GM18868 (cell line): ENCODE measurements at regions not wholly inside any gene's neighbourhood (a gene's known extent, or its start where the extent isn't known, plus 50 kb on each side); places are given as distances from the start of the nearest gene placed in this dataset.
A peak's percentile ranks its signal among the peaks of the same experiment; 100 is the strongest.
"Not testable (repeated sequence)": the region's sequence is repeated elsewhere in the genome, so short reads cannot be mapped to it uniquely, and the experiment has no call there.

ENCODE experiments used
- ATAC-seq: cut with Tn5 transposase; IDR thresholded peaks from one replicate; pipeline ENCODE4 v1.9.1; 2021; ENCODE audit warnings: mild to moderate bottlenecking, moderate library complexity; ENCODE audit not compliant: unreplicated experiment

DNA sequence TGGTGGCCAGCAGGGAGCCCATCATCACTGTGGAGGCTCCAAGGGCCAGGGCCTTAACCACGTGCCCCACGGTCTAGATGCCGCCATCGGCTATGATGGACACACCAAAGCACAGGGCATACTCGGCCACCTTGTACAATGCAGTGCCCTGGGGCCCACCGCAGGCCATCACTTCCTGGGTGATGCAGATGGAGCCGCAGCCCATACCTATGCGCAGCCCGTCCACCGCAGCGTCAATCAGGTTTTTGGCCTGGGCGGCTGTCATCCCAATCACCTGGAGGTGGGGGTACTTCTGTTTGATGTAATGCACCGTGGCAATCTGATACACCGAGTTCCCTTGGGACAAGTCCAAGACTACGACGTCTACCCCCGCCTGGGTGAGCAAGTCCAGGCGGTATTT lies 153.3 kb upstream of the ZSWIM2 start:
- no peak for ATAC-seq

DNA sequence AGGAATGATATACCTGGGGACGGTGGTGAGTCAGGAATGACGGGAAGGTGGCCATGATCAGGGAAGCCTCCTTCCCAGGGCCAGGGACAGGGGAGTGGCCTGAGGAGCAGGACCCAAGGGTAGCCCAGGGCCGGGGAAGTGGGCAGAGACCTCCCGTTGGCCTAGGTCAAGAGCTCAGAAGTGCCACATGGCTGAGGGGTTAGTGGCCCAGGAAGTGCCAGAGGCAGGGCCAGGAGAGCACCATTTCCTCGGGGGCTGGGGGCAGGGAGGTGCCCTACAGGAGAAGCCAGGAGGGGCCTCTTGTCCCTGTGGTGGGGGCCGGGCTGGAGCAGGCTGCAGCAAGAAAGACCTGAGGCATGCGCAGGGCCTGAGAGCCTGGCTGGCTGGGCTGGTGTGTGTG lies 152.3 kb upstream of the ZSWIM2 start:
- no peak for ATAC-seq

DNA sequence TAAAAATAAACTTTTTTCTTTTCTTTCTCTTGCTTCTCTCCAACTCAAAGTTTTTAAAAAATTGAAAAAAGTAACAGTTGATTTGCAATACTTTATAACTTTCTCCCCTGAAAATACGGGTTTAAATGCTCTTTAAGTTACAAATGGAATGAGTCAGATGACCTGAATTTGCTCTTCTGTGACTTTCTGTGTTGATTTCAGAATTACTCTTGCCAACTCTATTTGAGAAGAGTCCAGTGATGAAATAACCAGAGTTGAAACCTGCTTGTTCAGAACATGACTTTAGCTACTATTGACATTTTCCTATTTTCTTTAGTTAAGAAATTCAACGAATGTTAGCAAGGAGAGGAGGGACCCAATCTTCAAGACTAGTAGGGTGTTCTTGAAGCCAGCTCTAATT lies 146.1 kb upstream of the ZSWIM2 start:
- peak; percentile 81 for ATAC-seq

DNA sequence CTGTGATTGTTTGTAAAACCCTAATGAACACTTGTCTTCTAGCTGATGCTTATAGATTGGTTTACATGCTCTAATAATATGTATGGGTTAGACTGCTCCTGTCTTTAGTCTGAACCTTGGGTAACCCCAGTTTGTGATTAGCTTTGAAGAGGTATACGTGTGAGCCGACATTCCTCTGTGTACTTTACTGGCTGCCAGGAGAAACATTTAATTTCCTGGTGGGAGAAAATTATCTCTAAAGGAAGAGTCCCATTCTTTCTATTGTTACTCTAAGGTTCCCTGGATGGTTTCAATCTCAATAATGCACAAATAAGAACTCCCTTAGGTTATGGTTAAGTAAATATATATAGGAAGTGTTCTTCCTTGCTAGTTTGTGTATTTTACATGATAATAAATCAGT lies 143.6 kb upstream of the ZSWIM2 start:
- ATAC-seq = no peak

DNA sequence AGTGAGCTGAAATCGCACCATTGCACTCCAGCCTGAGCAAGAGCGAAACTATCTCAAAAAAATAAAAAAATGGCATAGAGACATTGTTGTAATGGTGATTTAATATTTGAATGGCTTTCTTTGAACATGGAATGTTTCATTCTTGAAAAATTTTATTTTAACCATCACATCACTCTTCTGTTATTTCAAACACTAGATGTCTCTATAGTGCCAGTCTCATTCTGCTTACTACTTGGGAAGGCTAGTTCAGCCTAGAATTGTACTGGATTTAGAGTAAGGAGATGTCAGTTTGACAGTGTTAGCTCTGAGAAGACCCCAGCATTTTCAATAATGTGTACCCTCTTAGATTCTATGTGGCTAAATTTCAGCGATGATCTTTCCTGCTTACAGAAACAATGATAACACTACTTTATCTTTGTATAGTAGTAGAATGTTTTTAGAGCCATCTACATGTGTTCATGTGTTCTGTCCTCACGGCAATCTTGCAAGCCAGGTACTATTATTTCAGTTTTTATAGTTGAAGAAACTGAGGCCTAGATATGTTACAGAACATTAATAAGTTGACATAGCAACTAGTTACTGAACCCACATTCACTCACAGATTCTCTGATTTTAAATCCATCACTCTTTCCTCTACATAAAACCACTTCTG lies 142.9 kb upstream of the ZSWIM2 start:
- ATAC-seq = no peak

DNA sequence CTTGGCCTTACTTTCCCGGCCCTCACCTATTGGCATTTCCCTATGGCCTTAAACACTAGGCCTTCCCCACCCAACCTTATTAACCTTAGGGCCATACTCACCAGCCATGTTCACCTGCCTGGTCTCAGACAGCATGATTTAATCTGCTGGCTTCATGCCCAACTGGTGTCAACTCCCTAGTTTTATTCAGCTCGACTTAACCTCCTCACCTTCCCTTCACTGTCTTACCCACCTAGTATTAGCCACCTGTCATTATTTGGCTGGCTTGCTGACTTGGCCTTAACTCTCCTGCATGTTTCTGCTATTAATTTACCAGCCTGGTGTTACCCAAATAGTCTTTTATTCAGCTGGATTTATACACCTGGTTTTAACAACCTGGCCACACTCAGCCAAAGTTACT lies 136.0 kb upstream of the ZSWIM2 start:
- ATAC-seq = no peak

DNA sequence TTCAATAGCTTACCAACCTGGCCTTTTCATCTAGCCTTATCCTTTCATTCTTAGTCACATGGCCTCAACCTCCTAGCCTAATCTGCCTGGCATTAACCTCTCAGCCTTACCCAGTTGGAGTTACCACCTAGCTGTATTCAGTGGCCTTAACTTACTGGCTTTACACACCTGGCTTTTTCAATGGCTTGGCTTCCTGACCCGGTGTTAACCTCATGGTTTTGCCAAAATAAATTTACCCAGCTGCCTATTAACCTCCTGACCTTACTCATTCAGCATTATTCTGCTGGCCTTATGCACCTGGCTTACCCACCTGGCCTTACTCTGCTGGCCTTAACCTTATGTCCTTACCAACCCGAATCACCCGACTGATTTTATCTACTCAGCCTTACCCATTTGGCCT lies 135.5 kb upstream of the ZSWIM2 start:
- no peak for ATAC-seq

DNA sequence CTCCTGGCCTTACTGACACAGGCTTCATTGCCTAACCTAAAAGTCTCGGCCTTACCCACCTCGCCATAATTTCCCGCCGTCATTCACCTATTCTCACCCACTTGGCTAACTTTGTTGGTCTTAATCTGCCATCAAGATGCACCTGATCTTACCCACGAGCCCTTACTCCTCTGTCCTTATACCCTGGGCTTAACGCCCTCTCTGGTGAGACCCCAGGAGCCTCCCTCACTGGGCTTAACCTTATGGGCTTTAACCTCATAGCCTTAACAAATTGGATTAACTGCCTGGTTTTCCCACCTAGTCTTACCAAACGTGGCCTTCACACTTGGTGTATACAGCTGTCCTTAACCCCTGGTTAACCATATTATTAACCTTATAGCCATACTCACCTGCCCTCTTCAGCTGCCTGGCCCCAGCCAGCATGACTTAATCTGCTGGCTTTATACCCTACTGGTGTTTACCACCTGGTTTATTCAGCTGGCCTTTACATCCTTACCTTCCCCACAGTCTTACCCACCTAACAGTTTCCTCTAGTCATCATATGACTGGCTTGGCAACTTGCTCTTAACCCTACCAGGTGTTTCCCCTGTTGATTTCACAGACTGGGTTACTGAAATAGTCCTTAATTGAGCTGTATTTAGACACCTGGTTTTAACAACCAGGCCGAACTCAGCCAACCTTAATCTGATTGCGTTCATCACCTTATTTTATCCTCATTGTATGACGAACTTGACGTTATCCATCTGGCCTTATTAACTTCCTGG lies 132.0 kb upstream of the ZSWIM2 start:
- ATAC-seq = no peak

DNA sequence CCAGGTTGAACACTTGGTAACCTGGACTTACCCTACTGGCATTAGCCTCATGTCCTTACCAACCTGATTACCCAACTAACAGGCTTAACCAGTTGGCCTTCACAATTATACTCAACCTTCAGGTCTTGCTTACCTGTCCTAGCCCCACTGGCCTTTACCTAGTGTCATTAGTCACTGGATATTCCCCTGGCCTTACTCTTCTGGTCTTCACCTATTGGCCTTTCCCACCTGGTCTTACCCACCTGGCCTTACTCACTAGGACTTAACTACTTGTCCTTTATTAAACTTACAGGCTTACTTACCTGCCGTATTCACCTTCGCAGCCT lies 131.1 kb upstream of the ZSWIM2 start:
- no peak for ATAC-seq

DNA sequence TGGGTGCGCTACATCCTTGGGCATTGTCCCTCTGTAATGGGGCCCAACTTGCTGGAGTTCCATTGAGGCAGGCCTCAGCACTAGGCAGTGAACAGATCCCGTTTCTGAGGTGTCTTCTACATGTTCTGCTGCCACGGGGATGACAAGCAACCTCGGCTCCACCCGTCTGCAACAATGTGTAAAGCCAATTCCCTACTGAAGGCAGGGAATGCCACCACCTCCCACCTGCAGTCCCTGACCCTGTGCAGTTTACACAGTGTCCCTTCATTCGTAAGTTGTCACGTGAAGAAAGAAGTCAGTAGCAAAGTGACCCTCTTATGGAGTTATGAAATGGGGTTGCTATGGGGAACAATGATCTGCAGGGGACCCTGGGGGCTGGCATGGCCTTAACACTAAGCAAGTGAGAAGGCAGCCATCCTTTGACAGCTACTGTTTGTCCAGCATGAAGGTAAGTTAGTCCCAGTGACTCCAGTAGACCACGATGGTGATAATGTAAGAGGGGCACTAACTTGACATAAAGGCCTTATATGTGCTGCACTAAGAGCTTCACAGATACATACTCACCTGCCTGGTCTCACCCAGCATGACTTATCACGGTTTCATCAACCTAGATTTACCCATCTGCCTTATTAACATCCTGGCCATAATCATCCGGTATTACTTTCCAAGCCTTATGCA lies 130.6 kb upstream of the ZSWIM2 start:
- no peak for ATAC-seq

DNA sequence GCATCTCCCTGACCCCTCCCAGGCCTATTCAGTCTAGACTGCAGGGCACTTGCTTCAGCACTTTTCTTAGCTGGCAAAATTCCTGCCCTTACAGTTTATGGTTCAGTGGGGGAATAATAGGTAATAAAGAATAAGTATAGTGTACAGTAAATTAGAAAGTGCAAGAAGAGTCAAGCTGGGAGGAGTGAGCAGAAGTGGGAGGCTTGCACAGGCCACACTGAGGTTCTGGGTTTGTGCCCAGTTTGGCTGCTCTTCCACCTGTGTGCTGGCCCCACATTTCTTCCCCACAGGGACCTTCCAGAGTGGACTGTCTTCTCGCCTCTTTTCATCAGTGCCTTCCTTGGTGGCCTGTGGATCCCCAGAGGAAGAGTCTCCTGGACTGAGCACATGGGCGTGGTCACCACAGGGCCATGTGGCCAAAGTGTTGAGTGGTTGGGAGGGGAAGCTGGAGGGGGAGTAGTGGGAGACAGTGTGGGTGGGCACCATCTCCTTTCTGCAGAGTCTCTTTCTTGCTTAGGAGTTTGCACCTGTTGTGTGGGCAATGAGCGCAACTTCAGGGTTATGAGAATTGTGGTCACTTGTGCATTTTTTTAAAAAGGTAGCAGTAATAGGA lies 128.6 kb upstream of the ZSWIM2 start:
- peak; percentile 57 for ATAC-seq

DNA sequence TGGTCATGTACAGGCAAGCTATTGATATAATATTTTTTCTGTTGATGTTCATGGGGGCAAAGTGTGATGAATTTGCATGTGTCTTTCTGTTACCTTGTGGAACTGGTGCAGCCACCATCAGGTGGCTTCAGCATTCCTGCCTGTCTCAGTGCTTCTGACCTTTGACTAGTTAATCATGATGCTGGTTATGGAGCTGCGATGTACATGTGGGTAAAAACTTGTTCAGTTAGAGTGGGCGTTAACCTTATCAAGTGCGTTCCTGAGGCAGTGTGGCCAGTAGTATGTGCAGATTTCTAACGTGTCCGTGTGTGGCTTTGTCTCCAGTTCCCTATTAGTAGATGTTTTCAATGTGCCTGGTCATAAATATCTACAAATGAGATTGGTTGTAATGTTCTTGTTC lies 127.4 kb upstream of the ZSWIM2 start:
- ATAC-seq = no peak

DNA sequence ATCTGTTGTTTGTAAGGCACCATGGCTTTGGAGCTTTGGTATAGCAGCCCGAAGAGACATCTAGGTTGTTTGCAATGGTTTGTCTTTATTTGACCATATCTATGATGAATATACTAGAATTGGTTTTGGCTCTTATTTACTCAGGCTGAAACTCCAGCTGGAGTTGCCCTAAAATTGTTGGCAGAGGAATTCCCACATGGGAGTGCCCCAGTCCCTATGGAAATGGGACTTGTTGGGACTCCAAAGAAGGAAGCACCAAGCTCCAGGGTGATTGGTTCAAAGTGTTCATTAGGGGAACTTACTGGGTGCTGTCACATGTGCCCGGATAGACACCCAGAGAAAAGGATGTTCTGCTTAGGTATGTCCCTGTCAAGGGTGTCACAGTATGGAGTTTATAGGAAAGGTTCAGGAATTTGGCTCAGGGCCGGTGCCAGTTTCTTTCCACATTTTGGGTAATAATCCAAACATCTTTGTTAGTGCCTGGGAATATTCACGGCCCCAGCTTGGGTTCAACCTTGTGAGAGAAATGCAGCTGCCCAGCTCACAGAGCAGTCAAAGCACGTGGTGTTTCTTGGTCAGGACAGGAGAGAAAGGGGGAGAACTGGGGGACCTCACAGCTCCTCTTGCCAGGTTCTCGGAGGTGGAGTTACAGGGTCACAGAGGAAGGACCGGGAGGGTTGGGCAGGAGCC lies 123.5 kb upstream of the ZSWIM2 start:
- ATAC-seq = no peak

DNA sequence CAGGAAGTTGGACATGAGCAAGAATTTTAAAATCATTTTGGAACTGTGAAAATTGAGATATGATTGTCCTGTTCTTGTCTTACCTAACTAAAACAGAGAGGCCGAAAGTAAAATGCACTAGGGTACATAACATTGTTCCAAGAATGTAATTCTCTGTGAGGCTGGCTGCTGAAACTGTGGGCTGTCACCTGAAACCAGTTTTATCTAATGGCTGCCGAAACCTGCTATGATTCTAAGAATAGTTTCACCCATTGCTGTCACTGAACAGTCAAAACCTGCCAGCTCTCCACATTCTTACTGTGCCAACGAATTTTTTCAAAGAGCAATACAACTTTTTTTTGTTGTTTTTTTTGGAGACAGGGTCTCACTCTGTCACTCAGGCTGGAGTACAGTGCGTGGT lies 119.3 kb upstream of the ZSWIM2 start:
- ATAC-seq = peak; percentile 95

DNA sequence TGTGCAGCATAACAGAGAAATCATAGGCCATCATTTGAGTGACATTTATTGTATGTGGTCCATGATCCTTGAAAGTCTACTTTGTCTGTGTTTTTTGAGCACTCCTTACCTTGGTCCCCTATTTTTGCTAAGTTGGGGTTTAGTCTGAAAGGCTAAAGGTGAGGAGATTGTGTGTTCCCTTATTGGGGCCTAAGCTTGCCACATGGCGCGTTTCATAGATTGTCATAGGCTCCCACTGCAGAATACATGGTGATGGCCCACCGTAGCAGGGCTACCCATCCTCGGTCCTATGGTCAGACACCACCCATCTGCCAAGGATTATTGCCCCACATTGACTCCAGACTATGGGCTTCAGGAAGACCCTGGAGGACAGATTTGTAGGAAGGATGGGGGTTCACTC lies 117.0 kb upstream of the ZSWIM2 start:
- ATAC-seq = no peak

DNA sequence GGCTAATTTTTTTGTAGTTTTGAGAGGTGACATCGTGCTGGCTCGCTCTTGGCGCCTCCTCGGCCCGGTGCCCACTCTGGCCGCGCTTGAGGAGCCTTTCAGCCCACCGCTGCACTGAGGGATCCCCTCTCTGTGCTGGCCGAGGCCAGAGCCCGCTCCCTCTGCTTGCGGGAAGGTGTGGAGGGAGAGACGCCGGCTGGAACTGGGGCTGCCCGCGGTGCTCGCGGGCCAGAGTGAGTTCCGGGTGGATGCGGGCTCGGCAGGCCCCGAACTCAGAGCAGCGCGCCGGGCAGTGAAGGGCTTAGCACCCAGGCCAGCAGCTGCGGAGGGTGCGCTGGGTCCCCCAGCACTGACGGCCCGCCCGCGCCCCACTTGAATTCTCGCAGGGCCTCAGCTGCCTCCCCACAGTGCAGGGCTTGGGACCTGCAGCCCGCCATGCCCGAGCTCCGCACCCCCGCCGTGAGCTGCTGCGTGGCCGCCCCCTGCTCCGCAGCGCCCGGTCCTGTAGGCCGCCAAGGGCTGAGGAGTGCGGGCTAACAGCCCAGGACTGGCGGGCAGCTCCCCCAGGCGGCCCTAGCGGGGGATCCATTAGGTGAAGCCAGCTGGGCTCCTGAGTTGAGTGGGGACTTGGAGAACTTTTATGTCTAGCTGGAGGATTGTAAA lies 113.2 kb upstream of the ZSWIM2 start:
- no peak for ATAC-seq

DNA sequence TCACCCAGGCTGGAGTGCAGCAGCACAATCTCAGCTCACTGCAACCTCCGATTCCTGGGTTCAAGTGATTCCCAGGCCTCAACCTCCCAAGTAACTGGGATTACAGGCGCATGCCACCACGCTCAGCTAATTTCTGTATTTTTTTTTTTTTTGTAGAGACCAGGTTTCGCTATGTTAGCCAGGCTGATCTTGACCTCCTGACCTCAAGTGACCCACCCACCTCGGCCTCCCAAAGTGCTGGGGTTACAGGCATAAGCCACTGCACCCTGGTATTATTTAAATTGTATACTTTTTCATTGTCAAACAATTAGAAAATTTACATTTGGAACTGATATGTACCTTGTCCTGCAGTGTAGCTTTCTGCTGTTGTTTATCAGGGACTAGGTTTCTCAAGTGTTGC lies 111.3 kb upstream of the ZSWIM2 start:
- ATAC-seq = not testable (repeated sequence)

DNA sequence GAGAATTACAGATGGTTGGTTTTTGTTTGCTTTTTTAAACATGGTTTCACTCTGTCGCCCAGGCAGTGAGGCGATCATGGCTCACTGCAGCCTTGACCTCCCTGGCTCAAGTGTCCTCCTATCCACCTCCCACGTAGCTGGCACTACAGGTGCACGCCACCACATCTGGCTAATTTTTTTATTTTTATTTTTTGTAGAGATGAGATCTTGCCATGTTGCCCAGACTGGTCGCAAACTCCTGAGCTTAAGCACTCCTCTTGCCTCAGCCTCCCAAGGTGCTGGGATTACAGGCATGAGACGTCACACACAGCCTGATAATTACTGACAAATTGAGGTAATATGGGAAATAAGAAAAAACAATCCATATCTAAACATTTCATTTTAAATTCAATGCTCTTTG lies 110.5 kb upstream of the ZSWIM2 start:
- ATAC-seq = no peak

DNA sequence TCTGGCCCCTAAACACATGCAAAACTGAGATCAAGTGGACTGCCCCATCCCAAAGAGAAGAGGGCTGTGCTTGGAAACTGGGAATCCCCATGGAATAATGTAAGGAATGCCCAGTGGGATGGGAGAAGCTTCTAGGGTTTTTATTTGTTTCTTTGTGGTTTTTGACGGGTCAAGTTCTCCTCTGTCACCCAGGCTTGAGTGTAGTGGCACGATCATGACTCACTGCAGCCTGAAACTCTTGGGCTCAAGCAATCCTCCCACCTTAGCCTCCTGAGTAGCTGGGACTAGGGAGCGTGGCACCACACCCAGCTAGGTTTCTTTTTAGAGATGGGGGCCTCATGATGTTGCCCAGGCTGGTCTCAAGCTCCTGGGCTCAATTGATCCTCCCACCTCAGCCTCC lies 101.7 kb upstream of the ZSWIM2 start:
- ATAC-seq = peak; percentile 22

DNA sequence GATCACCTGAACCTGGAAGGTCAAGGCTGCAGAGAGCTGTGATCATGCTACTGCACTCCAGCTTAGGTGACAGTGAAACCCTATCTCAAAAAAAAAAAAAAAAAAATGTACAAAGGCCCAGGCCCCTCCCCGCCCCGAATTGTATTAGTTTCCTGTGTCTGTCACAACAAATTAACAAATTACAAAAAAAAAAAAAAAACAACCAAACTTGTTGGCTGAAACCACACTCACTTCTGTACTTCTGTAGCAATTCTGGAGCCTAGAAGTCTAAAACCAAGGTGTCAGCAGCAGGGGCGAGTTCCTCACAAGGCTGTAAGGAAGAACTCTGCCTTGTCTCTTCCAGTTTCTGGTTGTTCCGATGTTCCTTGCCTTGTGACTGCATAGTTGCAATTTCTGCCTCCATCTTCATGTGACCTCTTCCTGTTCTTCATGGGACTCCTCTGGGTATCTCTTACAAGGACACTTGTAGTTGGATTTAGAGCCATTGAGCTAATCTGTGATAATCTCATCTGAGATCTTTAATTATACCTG lies 100.8 kb upstream of the ZSWIM2 start:
- no peak for ATAC-seq

DNA sequence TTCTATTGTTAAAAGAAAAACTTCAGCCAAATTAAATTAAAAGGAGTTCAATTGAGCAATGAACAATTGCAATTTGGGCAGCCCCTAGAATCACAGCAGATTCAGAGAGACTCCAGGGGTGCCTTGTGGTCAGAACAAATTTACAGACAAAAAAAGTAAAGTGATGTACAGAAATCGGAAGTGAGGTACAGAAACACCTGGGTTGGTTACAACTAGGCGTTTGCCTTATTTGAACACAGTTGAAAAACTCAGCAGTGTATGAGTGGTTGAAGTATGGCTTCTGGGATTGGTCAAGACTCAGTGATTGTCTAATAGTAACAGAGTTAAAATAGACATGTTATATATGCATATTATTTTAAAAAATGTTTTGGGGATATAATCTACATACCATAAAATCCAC lies 98.5 kb upstream of the ZSWIM2 start:
- no peak for ATAC-seq
